Hepatic stellate cell (primary cell): ENCODE measurements at regions not wholly inside any gene's neighbourhood (a gene's known extent, or its start where the extent isn't known, plus 50 kb on each side); places are given as distances from the start of the nearest gene placed in this dataset.
"Not testable (repeated sequence)": the region's sequence is repeated elsewhere in the genome, so short reads cannot be mapped to it uniquely, and the experiment has no call there.

Experiments
- DNase-seq: peaks from one replicate; pipeline ENCODE4 v3.0.0; 2011; ENCODE audit warnings: low spot score

DNA sequence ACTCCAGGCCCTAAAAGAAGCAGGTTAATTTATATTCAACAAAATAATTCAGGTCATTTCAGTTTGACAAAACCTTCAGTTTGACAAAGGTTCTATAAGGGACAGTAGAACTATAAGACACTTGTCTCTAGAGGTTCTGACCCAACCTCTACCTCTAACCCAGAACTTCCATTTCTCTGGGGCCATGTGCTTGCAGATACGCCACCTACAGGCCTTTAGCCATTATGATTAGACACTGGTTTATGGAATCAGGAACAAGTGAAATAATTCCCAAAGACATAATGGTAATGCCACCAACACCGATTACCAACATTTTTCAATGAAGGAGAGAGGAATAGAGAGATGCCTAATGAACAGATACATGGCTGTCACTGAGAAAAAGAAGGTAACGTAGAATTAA is 733.9 kb downstream of the PRELID2 start:
- DNase-seq: no peak

DNA sequence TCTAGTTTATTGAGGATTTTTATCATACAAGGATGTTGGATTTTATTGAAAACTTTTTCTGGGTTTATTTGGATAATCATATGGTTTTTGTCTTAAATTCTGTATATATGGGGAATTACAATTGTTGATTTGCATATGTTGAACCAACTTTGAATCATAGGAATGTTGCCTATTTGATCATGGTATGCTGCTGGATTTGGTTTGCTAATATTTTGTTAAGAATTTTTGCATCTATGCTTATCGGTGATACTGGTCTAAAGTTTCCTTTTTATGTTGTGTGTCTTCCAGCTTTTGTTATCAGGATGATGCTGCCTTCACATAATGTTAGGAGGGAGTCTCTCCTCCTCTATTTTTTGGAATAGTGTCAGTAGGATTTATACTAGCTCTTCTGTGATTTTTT is 745.0 kb downstream of the PRELID2 start:
- no peak for DNase-seq

GRCh38 chr5:145084834-145085233 is 750.3 kb downstream of the PRELID2 start:
- DNase-seq: no peak

DNA sequence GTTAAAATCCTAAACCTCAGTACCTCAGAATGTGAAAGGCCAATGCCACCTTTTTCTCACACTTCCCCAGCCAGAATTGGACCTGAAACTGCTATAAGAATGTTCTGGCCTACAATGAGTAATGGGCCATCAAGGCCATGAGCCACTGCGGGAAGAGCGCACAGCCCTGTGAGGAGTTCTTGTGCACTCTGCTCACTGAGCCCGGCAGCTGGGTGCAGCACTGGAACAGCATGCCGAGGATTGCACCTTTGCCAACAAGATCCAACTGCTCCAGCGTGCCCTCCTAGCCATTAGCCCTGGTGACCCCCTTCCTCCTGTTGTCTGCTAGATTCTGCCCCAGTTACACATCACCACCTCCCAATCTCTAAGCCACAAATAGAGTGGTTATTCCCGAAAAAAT is 758.1 kb downstream of the PRELID2 start:
- DNase-seq: no peak

DNA sequence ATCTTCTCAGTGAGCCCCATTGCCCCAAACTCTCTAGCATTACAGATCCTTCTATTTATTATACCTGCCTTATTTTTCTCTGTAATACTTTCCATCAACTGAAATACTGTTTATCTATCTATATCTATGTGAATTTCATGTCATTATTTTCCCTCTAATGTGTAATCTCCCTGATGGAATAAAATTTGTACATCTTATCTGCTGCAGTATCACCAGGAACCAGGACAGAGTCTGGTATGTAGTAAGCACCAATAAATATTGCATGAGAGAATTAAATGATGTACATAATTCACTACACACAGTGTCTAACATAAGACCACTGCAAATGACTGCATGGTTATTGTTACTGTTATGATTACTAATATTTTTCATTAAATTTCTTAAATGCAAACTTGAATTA is 759.1 kb downstream of the PRELID2 start:
- DNase-seq: no peak

- DNase-seq: no peak
These were observed 762.3 kb downstream of the PRELID2 start for GRCh38 chr5:145072889-145073288.

DNA sequence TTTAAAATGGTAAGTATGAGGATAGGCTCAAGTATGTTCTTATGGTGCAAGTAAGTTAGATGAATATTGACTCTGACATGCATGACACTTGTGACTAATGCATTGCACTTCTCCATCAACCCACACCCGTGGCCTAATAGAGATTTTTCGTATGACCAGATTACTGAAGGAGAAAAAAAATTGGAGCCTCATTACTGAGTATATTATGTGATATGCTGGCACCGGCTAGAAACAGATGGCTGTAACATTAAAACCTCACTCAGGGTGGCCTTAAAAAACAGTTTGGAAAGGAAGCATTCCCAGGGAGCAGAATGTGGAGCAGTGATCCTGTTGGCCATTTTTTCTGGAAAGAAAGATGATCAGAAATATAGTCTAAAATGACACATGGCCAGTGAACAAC is 766.4 kb downstream of the PRELID2 start:
- no peak for DNase-seq

- peak; percentile 44 for DNase-seq
These were observed 772.7 kb downstream of the PRELID2 start for GRCh38 chr5:145062280-145063062.

- peak; percentile 25 for DNase-seq
These were observed 778.3 kb downstream of the PRELID2 start for GRCh38 chr5:145056800-145057199.

DNA sequence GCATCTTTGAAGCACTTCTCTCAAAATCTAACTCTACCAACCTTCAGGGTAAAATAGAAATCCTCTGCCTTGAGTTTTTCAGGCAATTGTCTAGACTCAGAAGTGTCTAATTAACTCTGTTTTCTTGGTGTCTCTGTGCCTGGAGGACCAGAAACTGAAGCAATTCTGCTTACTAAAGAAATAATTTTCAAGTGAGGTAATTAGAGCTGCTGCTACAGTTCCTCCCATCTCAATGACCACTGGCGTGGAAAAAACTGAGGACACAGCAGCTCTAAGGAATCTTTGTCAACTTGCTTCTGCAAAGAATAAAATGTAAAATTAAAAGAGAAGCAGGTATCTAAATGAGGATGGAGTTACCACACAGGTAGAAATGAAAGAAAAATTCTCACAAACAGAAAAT is 785.0 kb downstream of the PRELID2 start:
- DNase-seq: no peak

DNA sequence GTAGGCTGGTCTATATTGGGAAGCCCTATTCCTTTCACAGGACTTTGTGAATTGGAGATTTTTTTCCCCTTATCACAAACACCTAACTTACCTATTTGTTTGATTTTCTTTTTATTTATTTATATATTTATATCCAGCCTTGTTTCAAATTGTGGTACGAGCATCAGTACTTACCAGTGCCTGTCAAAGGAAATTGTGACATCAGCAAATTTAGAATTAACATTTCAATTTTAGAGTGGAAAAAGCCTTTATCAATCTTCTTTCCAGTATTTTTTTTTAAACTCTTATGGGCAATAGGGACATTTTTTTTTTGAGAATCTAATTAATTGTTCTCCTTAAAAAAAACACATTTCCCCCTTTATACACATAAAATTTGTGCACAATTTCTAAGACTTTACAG is 790.2 kb downstream of the PRELID2 start:
- DNase-seq: no peak

GRCh38 chr5:145028626-145029025 is 806.5 kb downstream of the PRELID2 start:
- no peak for DNase-seq

DNA sequence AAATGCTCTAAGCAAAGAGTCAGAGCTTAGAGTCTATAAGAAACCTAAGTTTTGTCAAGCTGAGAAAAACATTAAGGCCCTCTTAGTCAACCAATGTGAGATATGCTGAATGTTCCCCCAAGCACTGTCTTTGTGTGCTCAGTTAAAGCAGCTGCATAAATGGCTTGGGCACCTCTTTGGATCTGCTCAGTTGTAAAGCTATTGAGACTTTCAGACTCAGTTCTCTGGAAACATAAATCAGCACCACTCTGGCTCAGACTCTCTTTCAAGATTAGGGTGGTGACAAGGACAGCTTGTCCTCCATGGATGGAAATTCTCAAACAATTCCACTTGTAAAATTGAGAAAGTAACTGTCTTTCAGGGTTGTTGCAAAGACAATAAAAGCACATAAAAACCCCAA is 807.9 kb downstream of the PRELID2 start:
- no peak for DNase-seq

DNA sequence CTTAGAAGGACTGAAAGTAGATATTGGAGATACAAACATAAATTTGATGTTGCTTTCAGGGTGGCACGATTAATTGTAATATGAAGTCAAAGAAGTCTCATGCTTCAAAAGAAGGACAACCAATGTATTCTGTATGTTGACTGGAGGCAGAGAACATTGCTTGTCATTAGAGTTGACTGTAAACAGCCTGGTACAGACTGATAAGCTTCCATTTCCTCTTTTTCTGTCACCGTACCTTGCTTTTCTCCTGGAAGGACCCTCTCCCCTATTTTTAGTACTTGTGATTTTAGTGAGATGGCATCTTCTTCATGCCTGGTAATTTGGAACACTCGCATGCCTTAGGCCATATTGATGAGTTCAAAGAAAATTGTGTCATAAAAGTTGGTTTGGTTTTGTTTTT is 809.4 kb downstream of the PRELID2 start:
- no peak for DNase-seq

GRCh38 chr5:145015146-145015545 is 820.0 kb downstream of the PRELID2 start:
- no peak for DNase-seq

- DNase-seq: no peak
These were observed 821.0 kb downstream of the PRELID2 start for GRCh38 chr5:145014109-145014508.

- DNase-seq: no peak
These were observed 824.3 kb downstream of the PRELID2 start for GRCh38 chr5:145010834-145011233.

DNA sequence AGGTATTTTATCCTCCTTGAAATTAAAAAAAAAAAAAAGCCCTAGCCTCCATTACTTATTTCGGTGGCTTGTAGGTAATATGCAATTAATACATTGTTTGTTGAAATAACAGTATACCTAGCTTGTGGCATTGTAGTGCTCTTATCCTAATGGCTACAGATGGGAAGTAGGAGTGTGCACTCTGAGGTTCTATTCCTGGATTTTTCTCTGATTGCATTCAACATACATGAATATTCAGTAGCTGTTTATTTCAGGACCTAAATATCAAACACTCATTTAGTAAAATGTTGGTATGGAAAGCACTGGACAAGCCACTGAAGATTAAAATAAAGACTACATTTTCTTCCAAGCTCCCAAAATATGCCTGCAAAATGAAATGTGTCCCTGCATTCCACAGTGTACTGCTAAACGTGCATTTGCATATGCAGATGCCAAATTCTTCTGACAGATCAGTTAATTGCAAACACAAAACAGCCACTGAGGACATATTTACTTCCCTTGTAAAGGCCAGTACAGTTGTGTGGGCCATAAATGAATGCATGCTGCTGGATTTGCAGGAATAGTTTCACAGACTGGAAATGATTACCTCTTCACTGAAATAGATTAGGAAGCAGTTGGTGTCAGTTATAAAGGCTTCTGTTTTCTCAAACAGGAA is 826.1 kb downstream of the PRELID2 start:
- DNase-seq: no peak

GRCh38 chr5:144994356-144994755 is 823.7 kb downstream of the KCTD16 start:
- DNase-seq: not testable (repeated sequence)

DNA sequence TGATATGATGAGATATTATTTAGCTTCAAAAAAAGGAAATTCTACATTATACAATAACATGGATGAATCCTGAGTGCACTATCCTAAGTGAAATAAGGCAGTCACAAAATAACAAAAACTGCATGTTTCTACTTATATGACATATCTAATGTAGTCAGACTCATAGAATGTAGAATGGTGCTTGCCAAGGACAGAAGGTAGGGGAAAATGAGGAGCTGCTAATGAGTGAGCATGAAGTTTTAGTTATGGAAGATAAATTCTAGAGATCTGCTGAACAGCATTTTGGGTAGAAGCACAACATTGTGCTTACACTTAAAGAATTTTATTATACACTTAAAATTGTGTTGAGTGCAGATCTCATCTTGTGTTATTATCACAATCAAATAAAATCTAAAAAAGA is 812.4 kb downstream of the KCTD16 start:
- DNase-seq: no peak

DNA sequence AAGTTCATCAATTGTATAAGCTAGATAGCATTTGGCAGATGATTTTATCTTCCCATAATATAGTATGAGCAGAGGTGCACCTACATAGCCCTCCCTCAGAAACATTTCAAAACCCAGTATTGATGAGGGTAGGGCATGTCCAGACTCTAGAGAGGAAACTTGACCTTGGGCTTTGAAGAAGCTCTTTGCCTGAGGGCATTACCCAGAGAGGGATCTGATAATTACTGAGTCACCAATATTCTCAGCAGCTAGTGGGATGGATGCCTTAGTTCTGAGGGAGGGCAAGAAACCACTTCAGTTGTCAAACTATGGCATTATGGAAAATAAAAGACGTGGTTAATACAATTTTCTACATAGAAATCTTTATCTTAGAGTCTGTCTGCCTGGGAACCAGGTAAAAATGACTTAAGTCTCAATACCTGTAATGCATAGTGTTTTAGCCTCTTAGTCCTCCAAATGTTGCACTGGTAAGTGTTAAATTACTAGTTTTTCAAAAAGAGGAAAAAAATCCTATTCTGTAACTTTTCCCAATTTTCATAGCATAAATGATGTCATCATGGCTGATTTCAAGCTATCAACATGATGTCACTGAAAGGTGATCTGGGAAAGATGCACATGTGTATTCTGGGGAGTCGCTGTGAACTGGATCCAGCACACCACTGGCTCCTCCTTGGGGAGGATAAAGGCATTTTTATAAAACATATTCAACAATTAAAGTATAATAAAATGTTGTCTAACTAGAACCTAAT is 809.0 kb downstream of the KCTD16 start:
- no peak for DNase-seq

GRCh38 chr5:144972317-144972716 is 801.6 kb downstream of the KCTD16 start:
- DNase-seq: peak; percentile 14
